CD14-positive monocyte (primary cell): ENCODE measurements at regions not wholly inside any gene's neighbourhood (a gene's known extent, or its start where the extent isn't known, plus 50 kb on each side); places are given as distances from the start of the nearest gene placed in this dataset.
"Not testable (repeated sequence)": the region's sequence is repeated elsewhere in the genome, so short reads cannot be mapped to it uniquely, and the experiment has no call there.

Source experiments
- DNase-seq, 3 donors: peaks; one replicate each; pipeline ENCODE4 v3.0.0-alpha.2; 2011 to 2022
- H2AFZ ChIP-seq: 2 replicates; pipeline ENCODE4 v1.6.0; 2012; ENCODE audit warnings: mild to moderate bottlenecking, low read depth, low read length, inconsistent platforms; ENCODE audit not compliant: insufficient read depth, poor library complexity, severe bottlenecking
- H3K27ac ChIP-seq, 2 donors: 1 replicate in 1 of 2; 2 replicates in 1 of 2; pipeline ENCODE4 v1.5.1; 2012 to 2013; ENCODE audit warnings: low read length in 2 of 2, control low read depth in 1 of 2, inconsistent platforms in 1 of 2, low read depth in 1 of 2, mild to moderate bottlenecking in 1 of 2
- H3K27me3 ChIP-seq, 2 donors: one replicate each; pipeline versions ENCODE4 v1.6.0 to v1.6.1; 2011 to 2013; ENCODE audit warnings: low read length in 2 of 2; ENCODE audit not compliant: control insufficient read depth in 2 of 2, insufficient read depth in 2 of 2
- H3K36me3 ChIP-seq, 2 donors: replicated peaks in 1 of 2; 1 replicate in 1 of 2; 2 replicates in 1 of 2; pipeline versions ENCODE4 v1.5.1 to v1.6.1; 2012 to 2013; ENCODE audit warnings: low read length in 2 of 2, control low read depth in 1 of 2, inconsistent platforms in 1 of 2, mild to moderate bottlenecking in 1 of 2; ENCODE audit not compliant: insufficient read depth in 2 of 2, control insufficient read depth in 1 of 2
- H3K4me1 ChIP-seq, 2 donors: 1 replicate in 1 of 2; 2 replicates in 1 of 2; pipeline versions ENCODE4 v1.5.1 to v1.6.1; 2012 to 2013; ENCODE audit warnings: low read length in 2 of 2, control low read depth in 1 of 2, inconsistent platforms in 1 of 2, mild to moderate bottlenecking in 1 of 2, moderate library complexity in 1 of 2; ENCODE audit not compliant: insufficient read depth in 2 of 2, control insufficient read depth in 1 of 2
- H3K4me2 ChIP-seq: replicated peaks from 2 replicates; pipeline ENCODE3; 2012; ENCODE audit warnings: low read length, moderate library complexity, mild to moderate bottlenecking; ENCODE audit not compliant: poor library complexity, severe bottlenecking; ENCODE audit errors: extremely low read depth
- H3K4me3 ChIP-seq, 3 experiments: fragments of 200-600 bp in 1 of 3; sonication (generic) in 1 of 3; replicated peaks in 1 of 3; 1 replicate in 2 of 3; 2 replicates in 1 of 3; pipeline ENCODE4 v1.5.1; 2011 to 2013; ENCODE audit warnings: low read length in 3 of 3, mild to moderate bottlenecking in 3 of 3, control low read depth in 2 of 3, low read depth in 2 of 3, inconsistent platforms in 1 of 3, moderate library complexity in 1 of 3
- H3K79me2 ChIP-seq: 2 replicates; pipeline ENCODE4 v1.6.0; 2012; ENCODE audit warnings: mild to moderate bottlenecking, control low read depth, inconsistent platforms, low read length, moderate library complexity; ENCODE audit not compliant: insufficient read depth
- H3K9ac ChIP-seq: 2 replicates; pipeline ENCODE4 v1.6.0; 2017; ENCODE audit warnings: low read length, mild to moderate bottlenecking; ENCODE audit not compliant: insufficient read depth, poor library complexity, severe bottlenecking
- H3K9me3 ChIP-seq, 2 donors: replicated peaks in 1 of 2; 1 replicate in 1 of 2; 2 replicates in 1 of 2; pipeline versions ENCODE4 v1.5.1 to v1.6.1; 2012 to 2013; ENCODE audit warnings: low read length in 2 of 2, control low read depth in 1 of 2; ENCODE audit not compliant: control insufficient read depth in 1 of 2, insufficient read depth in 1 of 2
- H4K20me1 ChIP-seq: 2 replicates; pipeline ENCODE4 v1.6.0; 2012; ENCODE audit warnings: mild to moderate bottlenecking, low read length, control low read depth, moderate library complexity; ENCODE audit not compliant: insufficient read depth
- H3K27ac Mint-ChIP-seq, 7 donors: one replicate each; pipeline ENCODE4 v1.8.0; 2020; ENCODE audit warnings: mild to moderate bottlenecking in 7 of 7, mixed read lengths in 7 of 7, moderate library complexity in 6 of 7, inconsistent platforms in 2 of 7
- H3K27me3 Mint-ChIP-seq, 3 donors: one replicate each; pipeline ENCODE4 v1.8.0; 2021 to 2022; ENCODE audit warnings: low read depth in 3 of 3, mild to moderate bottlenecking in 3 of 3, mixed read lengths in 3 of 3, moderate library complexity in 3 of 3, inconsistent platforms in 1 of 3
- H3K36me3 Mint-ChIP-seq, 2 donors: one replicate each; pipeline ENCODE4 v1.8.0; 2020; ENCODE audit warnings: mixed read lengths in 2 of 2, inconsistent platforms in 1 of 2, mild to moderate bottlenecking in 1 of 2
- H3K4me1 Mint-ChIP-seq: one replicate; pipeline ENCODE4 v1.8.0; 2020; ENCODE audit warnings: mild to moderate bottlenecking, mixed read lengths
- H3K4me3 Mint-ChIP-seq, 2 donors: one replicate each; pipeline ENCODE4 v1.8.0; 2020; ENCODE audit warnings: mild to moderate bottlenecking in 2 of 2, mixed read lengths in 2 of 2, moderate library complexity in 1 of 2
- H3K9me3 Mint-ChIP-seq, 7 donors: one replicate each; pipeline ENCODE4 v1.8.0; 2020 to 2022; ENCODE audit warnings: mixed read lengths in 7 of 7, mild to moderate bottlenecking in 6 of 7, moderate library complexity in 6 of 7, inconsistent platforms in 2 of 7
- WGBS: methylation state at CpG from one replicate; pipeline ENCODE4 v1.1.5; 2013; ENCODE audit warnings: missing lambda C conversion rate; ENCODE audit not compliant: insufficient coverage; 5-methylcytosine and 5-hydroxymethylcytosine counted together
- intact Hi-C, 2 donors: fragments of 100-400 bp; cut with micrococcal nuclease; formaldehyde crosslinking; loops; one replicate each; pipeline versions ENCODE4 v1.15.0 to v1.15.1; 2023
- TF ChIP-seq, protein P1 (sequence below): fragments of 200-600 bp; IDR thresholded peaks from one replicate; pipeline ENCODE4 v1.8.0; 2022; ENCODE audit warnings: antibody characterized with exemption, mild to moderate bottlenecking

DNA sequence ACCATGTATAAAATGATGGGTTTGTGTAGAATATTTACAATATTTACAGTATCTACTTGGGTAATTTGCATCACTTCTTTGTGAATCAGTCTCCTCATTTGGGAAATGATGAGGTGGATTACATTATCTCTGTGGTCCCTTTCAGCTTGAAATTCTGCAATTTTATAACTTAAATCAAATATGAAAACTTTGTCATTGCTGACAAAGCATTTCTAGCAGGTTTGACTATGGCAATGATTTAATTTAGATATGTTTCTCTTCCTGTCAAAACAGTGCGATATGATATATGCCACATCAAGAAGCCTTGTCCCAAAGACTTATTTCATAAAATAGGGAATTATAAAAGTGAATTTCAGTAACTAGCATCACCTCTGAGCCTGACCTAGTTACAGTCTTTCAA lies 315.8 kb upstream of the MEIS2 start:
- Histone ChIP-seq H3K4me3 (no peak overlapping the region), H3K36me3 (no peaks in the 10 kb centered on the region), H3K4me1 (no peaks in the 10 kb centered on the region), H3K79me2 (no peaks in the 10 kb centered on the region), H3K9me3 (peaks cover 4 to 17% of the 10 kb centered on the region in 2 donors), H3K9ac (no peak overlapping the region), H3K27ac (no peak overlapping the region), H3K4me2 (no peak overlapping the region), H2AFZ (no peak overlapping the region), H4K20me1 (no peaks in the 10 kb centered on the region), H3K27me3 (no peaks in the 10 kb centered on the region)
- H3K27me3 Mint-ChIP-seq: peaks cover 0 to 2% (median 0%) of the 10 kb centered on the region in 3 donors
- no peak for DNase-seq
- H3K4me1 Mint-ChIP-seq: no peaks in the 10 kb centered on the region
- H3K4me3 Mint-ChIP-seq: no peak overlapping the region
- peaks cover 2 to 10% (median 5%) of the 10 kb centered on the region in 7 donors for H3K9me3 Mint-ChIP-seq
- intact Hi-C loops: no loop called here
- no peaks in the 10 kb centered on the region for H3K36me3 Mint-ChIP-seq
- WGBS: no CpG with 5 or more reads among the region's 1 CpG
- no peak overlapping the region for H3K27ac Mint-ChIP-seq
- TF ChIP-seq, protein P1, sequence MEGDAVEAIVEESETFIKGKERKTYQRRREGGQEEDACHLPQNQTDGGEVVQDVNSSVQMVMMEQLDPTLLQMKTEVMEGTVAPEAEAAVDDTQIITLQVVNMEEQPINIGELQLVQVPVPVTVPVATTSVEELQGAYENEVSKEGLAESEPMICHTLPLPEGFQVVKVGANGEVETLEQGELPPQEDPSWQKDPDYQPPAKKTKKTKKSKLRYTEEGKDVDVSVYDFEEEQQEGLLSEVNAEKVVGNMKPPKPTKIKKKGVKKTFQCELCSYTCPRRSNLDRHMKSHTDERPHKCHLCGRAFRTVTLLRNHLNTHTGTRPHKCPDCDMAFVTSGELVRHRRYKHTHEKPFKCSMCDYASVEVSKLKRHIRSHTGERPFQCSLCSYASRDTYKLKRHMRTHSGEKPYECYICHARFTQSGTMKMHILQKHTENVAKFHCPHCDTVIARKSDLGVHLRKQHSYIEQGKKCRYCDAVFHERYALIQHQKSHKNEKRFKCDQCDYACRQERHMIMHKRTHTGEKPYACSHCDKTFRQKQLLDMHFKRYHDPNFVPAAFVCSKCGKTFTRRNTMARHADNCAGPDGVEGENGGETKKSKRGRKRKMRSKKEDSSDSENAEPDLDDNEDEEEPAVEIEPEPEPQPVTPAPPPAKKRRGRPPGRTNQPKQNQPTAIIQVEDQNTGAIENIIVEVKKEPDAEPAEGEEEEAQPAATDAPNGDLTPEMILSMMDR: no peak

DNA sequence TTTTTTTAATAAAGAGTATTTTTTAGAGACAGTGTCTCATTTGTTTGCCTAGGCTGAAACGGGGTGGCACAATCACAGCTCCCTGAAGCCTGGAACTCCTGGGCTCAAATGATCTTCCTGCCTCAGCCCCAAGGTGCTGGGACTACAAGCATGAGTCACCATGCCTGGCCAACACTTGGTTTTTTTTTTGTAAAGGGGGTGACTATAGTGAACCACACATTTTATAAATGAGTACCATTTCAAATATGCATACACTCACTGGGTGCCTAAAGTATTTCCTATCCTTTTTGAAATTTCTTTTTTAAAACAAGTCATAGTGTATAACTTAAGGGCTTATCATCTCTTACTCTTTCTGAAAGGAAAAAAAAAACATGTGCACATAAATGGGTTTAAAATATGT lies 325.2 kb upstream of the MEIS2 start:
- no peak overlapping the region for H2AFZ ChIP-seq
- intact Hi-C loops: no loop called here
- WGBS: 86% methylated on average over 1 of the region's 1 CpG

DNA sequence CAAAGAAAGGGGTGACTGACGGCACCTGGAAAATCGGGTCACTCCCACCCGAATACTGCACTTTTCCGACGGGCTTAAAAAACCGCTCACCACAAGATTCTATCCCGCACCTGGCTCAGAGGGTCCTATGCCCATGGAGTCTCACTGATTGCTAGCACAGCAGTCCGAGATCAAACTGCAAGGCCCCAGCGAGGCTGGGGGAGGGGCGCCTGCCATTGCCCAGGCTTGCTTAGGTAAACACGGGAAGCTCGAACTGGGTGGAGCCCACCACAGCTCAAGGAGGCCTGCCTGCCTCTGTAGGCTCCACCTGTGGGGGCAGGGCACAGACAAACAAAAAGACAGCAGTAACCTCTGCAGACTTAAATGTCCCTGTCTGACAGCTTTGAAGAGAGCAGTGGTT lies 327.0 kb upstream of the MEIS2 start:
- not testable (repeated sequence) for H3K4me3 Mint-ChIP-seq, H3K9ac ChIP-seq
- 97% methylated on average over 6 of the region's 12 CpGs for WGBS

More for the DNA sequence above, 325.2 kb upstream of the MEIS2 start:
- Histone ChIP-seq H3K9me3 (peaks cover 0 to 3% of the 10 kb centered on the region in 2 donors), H3K4me2 (no peak overlapping the region), H3K79me2 (no peaks in the 10 kb centered on the region), H3K9ac (no peak overlapping the region), H4K20me1 (no peaks in the 10 kb centered on the region), H3K4me1 (no peaks in the 10 kb centered on the region), H3K27ac (no peak overlapping the region), H3K4me3 (no peak overlapping the region), H3K36me3 (no peaks in the 10 kb centered on the region), H3K27me3 (no peaks in the 10 kb centered on the region)
- TF ChIP-seq, protein P1: no peak
- Mint-ChIP-seq H3K27ac (no peak overlapping the region), H3K9me3 (peaks cover 0 to 16% (median 10%) of the 10 kb centered on the region in 7 donors), H3K4me1 (no peaks in the 10 kb centered on the region), H3K36me3 (no peaks in the 10 kb centered on the region), H3K27me3 (no peaks in the 10 kb centered on the region), H3K4me3 (no peak overlapping the region)
- no peak for DNase-seq

More for the DNA sequence above, 327.0 kb upstream of the MEIS2 start:
- H3K27me3 ChIP-seq, H3K4me1 Mint-ChIP-seq, H2AFZ ChIP-seq, H3K27ac Mint-ChIP-seq, H4K20me1 ChIP-seq, H3K4me2 ChIP-seq, H3K4me1 ChIP-seq, H3K36me3 Mint-ChIP-seq, H3K79me2 ChIP-seq, DNase-seq, H3K4me3 ChIP-seq, H3K27me3 Mint-ChIP-seq, H3K27ac ChIP-seq, intact Hi-C loops, H3K36me3 ChIP-seq, H3K9me3 ChIP-seq: not testable (repeated sequence)
- H3K9me3 Mint-ChIP-seq: peaks cover 0 to 16% (median 10%) of the 10 kb centered on the region in 7 donors
